HEK293T (cell line): ENCODE measurements at regions not wholly inside any gene's neighbourhood (a gene's known extent, or its start where the extent isn't known, plus 50 kb on each side); places are given as distances from the start of the nearest gene placed in this dataset.

ENCODE experiments used
- BHLHE40 ChIP-seq: fragments of 450-650 bp; IDR thresholded peaks from 2 replicates; pipeline ENCODE4 v1.6.1; 2016; ENCODE audit warnings: mild to moderate bottlenecking, moderate library complexity, borderline replicate concordance
- FOXA1 ChIP-seq: fragments of 450-650 bp; IDR thresholded peaks from 2 replicates; pipeline ENCODE4 v1.6.1; 2016; ENCODE audit warnings: mild to moderate bottlenecking
- FOXM1 ChIP-seq: fragments of 450-650 bp; IDR thresholded peaks from 2 replicates; pipeline ENCODE4 v1.6.1; 2017; ENCODE audit warnings: mild to moderate bottlenecking, borderline replicate concordance
- HDGF ChIP-seq: fragments of 450-650 bp; IDR thresholded peaks from 2 replicates; pipeline ENCODE4 v1.6.1; 2017; ENCODE audit warnings: antibody characterized with exemption, borderline replicate concordance
- SP1 ChIP-seq: fragments of 450-650 bp; IDR thresholded peaks from 2 replicates; pipeline ENCODE4 v1.6.1; 2017
- ZNF384 ChIP-seq: fragments of 450-650 bp; IDR thresholded peaks from 2 replicates; pipeline ENCODE4 v1.6.1; 2016

- TF ChIP-seq ZNF384: no peak
- no peak for TF ChIP-seq BHLHE40
- TF ChIP-seq HDGF: no peak
- TF ChIP-seq SP1: no peak
- TF ChIP-seq FOXA1: no peak
- TF ChIP-seq FOXM1: no peak
Observed at GRCh38 chr11:91404344-91404743, 820.3 kb upstream of the FAT3 start.
